ENCODE measurements at regions not wholly inside any gene's neighbourhood (a gene's known extent, or its start where the extent isn't known, plus 50 kb on each side); places are given as distances from the start of the nearest gene placed in this dataset.

- Histone ChIP-seq H3K4me1 (ENCODE audit: control insufficient read depth in 4 of 4, insufficient read depth in 4 of 4, low read length in 3 of 4) (no peaks in the 10 kb centered on the region), H3K4me3 (ENCODE audit: low read depth in 1 of 3, low read length in 3 of 3) (no peak overlapping the region), H3K27me3 (ENCODE audit: control insufficient read depth in 4 of 4, insufficient read depth in 4 of 4, low read length in 3 of 4) (peaks cover 0 to 6% (median 0%) of the 10 kb centered on the region in 4 donors), H3K9me3 (ENCODE audit: control insufficient read depth in 4 of 4, low read length in 3 of 4) (no peaks in the 10 kb centered on the region), H3K27ac (ENCODE audit: low read depth in 1 of 2, low read length in 2 of 2) (no peak overlapping the region), H3K9ac (ENCODE audit: low read depth in 1 of 2, low read length in 2 of 2) (no peak overlapping the region), H3K36me3 (ENCODE audit: control insufficient read depth in 4 of 4, insufficient read depth in 3 of 4, low read depth in 1 of 4, low read length in 3 of 4) (no peaks in the 10 kb centered on the region)
- TF ChIP-seq TAF1 (conservative IDR thresholded peaks at IDR 0.05) (no peak), CTCF (IDR thresholded peaks at IDR 0.05; ENCODE audit: low read depth, low read length, missing input control) (no peak), JUND (IDR thresholded peaks at IDR 0.05) (no peak), ZBTB33 (IDR thresholded peaks at IDR 0.05) (no peak), EGR1 (IDR thresholded peaks at IDR 0.05; ENCODE audit: low read depth in 2 of 2) (no peak), REST (IDR thresholded peaks at IDR 0.05) (no peak), HNF4A (conservative IDR thresholded peaks at IDR 0.05) (no peak), RXRA (IDR thresholded peaks at IDR 0.05) (no peak), GABPA (IDR thresholded peaks at IDR 0.05 in 1 of 2, conservative IDR thresholded peaks at IDR 0.05 in 1 of 2) (no peak), HNF4G (IDR thresholded peaks at IDR 0.05) (no peak), NR2F2 (IDR thresholded peaks at IDR 0.05) (no peak), MAX (IDR thresholded peaks at IDR 0.05) (no peak), RAD21 (IDR thresholded peaks at IDR 0.05) (no peak), YY1 (IDR thresholded peaks at IDR 0.05) (no peak), SP1 (IDR thresholded peaks at IDR 0.05) (no peak), ATF3 (IDR thresholded peaks at IDR 0.05) (no peak), FOXA2 (IDR thresholded peaks at IDR 0.05) (no peak)
- DNase-seq (ENCODE audit: low spot score): no peak
- WGBS: 78% methylated on average over 19 of the region's 19 CpGs
These were observed 109.4 kb downstream of the RCN1 start for GRCh38 chr11:32200136-32200847.

Data from liver (tissue), 8 donors.